Stimulated activated CD8-positive, alpha-beta memory T cell treated with anti-CD3 and anti-CD28 coated beads, Interleukin-7, amount 100 ng/mL, for 24 hours (primary cell): ENCODE measurements at regions not wholly inside any gene's neighbourhood (a gene's known extent, or its start where the extent isn't known, plus 50 kb on each side); places are given as distances from the start of the nearest gene placed in this dataset.
"Not testable (repeated sequence)": the region's sequence is repeated elsewhere in the genome, so short reads cannot be mapped to it uniquely, and the experiment has no call there.

Experiments used
- DNase-seq: peaks from one replicate; pipeline ENCODE4 v3.0.0-alpha.2; 2020; ENCODE audit warnings: low read depth

- no peak for DNase-seq
These were observed 95.6 kb upstream of the ADRA1D start for GRCh38 chr20:4344670-4345069.

- no peak for DNase-seq
These were observed 93.5 kb upstream of the ADRA1D start for GRCh38 chr20:4342609-4343008.

GRCh38 chr20:4341804-4342485 lies 92.9 kb upstream of the ADRA1D start:
- no peak for DNase-seq

- no peak for DNase-seq
These were observed 86.6 kb upstream of the ADRA1D start for GRCh38 chr20:4335722-4336121.

GRCh38 chr20:4332121-4332860 lies 83.2 kb upstream of the ADRA1D start:
- no peak for DNase-seq

- no peak for DNase-seq
These were observed 80.9 kb upstream of the ADRA1D start for GRCh38 chr20:4330011-4330410.

GRCh38 chr20:4329232-4329631 lies 80.1 kb upstream of the ADRA1D start:
- DNase-seq: no peak

- no peak for DNase-seq
These were observed 79.5 kb upstream of the ADRA1D start for GRCh38 chr20:4328541-4328940.

- no peak for DNase-seq
These were observed 78.9 kb upstream of the ADRA1D start for GRCh38 chr20:4327956-4328355.

GRCh38 chr20:4326195-4327065 lies 77.3 kb upstream of the ADRA1D start:
- no peak for DNase-seq

GRCh38 chr20:4325548-4326187 lies 76.6 kb upstream of the ADRA1D start:
- no peak for DNase-seq

GRCh38 chr20:4324611-4325243 lies 75.6 kb upstream of the ADRA1D start:
- DNase-seq: no peak

- DNase-seq: no peak
These were observed 73.4 kb upstream of the ADRA1D start for GRCh38 chr20:4322499-4322898.

GRCh38 chr20:4320291-4320690 lies 71.2 kb upstream of the ADRA1D start:
- no peak for DNase-seq

- no peak for DNase-seq
These were observed 69.8 kb upstream of the ADRA1D start for GRCh38 chr20:4318891-4319290.

- DNase-seq: not testable (repeated sequence)
These were observed 61.5 kb upstream of the ADRA1D start for GRCh38 chr20:4310616-4311015.

GRCh38 chr20:4306206-4306605 lies 57.1 kb upstream of the ADRA1D start:
- DNase-seq: no peak

- DNase-seq: no peak
These were observed 56.0 kb upstream of the ADRA1D start for GRCh38 chr20:4305091-4305490.

GRCh38 chr20:4304601-4305000 lies 55.5 kb upstream of the ADRA1D start:
- DNase-seq: no peak

GRCh38 chr20:4303136-4303535 lies 54.0 kb upstream of the ADRA1D start:
- DNase-seq: no peak

GRCh38 chr20:4300921-4301320 lies 51.8 kb upstream of the ADRA1D start:
- no peak for DNase-seq

GRCh38 chr20:4300401-4300800 lies 51.3 kb upstream of the ADRA1D start:
- DNase-seq: no peak
